ENCODE measurements at regions not wholly inside any gene's neighbourhood (a gene's known extent, or its start where the extent isn't known, plus 50 kb on each side); places are given as distances from the start of the nearest gene placed in this dataset.

DNA sequence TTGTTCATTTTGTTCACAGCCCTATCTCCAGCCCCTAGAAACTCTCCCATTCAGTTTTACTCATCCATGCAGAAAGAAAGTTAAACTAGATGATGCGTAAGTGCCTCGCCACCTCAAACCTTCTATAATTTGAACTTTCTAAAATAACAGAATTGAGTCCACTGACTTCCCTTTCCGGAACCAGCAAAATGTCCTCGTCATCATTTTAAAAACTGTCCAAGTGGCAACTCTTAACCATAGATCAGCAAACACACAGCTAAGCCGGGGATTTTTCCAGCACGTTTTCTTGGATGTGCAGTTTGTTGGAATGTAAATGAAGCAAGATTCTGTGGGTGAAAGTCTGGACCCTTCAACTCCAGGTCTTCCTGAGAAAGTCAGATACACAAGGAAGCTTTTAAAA lies 369.7 kb upstream of the ERCC4 start:
- DNase-seq (ENCODE audit: low read depth) = no peak

DNA sequence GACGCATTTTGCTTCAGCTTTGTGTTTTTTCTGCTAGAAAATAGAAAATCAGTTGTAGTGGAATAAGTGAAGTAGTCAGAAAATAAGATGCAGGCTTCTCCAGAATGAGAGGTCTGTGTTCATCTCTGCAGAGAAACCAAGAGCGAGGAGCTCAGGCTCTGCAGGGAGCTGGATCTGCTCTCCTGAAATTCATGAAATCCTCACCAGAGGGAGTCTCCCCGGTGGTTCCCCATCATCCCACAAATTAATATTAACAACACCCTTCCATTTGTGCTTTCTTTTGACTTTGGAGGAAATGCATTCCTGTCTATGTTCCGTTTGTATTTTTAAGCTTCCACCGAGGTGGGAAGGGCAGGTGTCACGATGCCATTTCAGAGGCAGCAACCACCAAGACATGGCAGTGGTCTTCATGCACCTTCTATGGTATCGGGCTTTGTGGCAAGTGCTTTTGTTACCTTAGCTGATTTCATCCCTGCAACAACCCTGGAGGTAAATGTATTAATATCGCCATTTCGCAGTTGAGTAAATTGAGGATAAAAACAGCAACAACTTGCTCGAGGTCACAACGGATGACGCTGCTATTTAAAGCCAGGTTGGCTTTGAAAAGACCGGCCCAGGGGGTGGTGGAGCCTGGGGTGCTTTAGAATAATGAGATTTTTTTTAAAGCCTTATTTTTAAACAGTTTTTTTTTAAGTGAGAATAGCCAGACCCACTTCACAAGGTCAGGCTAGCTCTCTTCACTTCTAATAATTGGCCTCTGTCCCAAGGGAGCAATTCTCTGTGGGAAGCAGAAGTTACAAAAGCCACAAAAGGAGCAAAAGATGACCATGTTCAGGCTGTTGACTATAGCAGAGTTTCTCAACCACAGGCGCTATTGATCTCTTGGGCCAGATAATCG lies 367.6 kb upstream of the ERCC4 start:
- DNase-seq (ENCODE audit: low read depth) = no peak

GRCh38 chr16:13552960-13553257 lies 367.0 kb upstream of the ERCC4 start:
- DNase-seq (ENCODE audit: low read depth) = no peak

DNA sequence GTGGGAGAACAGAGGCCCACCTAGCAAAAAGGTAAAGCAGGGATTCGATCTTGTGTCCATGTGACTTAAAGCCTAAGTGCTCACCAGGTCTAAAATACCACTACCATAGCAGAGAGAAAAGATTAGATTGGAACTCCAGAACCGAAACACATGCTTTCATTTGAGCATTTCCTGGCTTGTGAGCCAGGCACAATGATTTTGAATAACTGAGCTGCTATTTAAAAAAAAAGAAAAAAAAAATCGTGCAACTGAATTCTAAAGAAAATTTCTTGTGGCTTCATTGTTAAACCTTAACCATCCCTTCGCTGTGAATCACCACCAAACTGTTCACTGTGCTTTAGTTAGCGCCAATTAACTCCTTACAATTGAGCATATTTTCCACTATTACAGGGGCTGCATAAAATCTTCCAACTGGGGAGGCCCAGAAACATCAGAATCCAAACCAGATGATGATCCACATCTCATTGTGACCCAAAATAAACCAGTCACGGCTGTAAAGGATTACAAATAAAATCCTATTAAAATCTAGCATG lies 366.4 kb upstream of the ERCC4 start:
- DNase-seq (ENCODE audit: low read depth) = no peak

- no peak for DNase-seq (ENCODE audit: low read depth)
Observed at GRCh38 chr16:13554005-13554404, 365.9 kb upstream of the ERCC4 start.

- no peak for DNase-seq (ENCODE audit: low read depth)
Observed at GRCh38 chr16:13554643-13555042, 365.3 kb upstream of the ERCC4 start.

DNA sequence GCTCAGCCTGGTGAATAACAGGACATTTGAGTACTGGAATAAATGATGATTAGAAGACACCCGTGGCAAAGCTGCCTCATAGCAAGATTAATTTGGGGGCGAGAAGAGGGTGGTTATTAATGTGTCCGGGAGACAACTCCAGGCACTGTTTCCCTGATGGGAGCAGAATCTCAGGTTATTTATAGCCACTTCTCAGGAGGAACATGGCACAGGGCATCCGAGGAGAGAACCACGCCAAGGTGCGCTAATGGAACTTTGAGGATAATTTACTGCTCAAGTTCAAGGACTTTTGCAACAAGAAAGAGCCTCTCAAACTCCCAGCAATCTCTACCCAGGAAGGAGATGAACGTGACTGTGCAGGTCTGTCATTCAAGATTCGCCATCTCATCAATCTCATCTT lies 362.5 kb upstream of the ERCC4 start:
- DNase-seq (ENCODE audit: low read depth) = no peak

- DNase-seq (ENCODE audit: low read depth) = no peak
Observed at GRCh38 chr16:13558752-13559151, 361.2 kb upstream of the ERCC4 start.

GRCh38 chr16:13559624-13560023 lies 360.3 kb upstream of the ERCC4 start:
- DNase-seq (ENCODE audit: low read depth) = no peak

DNA sequence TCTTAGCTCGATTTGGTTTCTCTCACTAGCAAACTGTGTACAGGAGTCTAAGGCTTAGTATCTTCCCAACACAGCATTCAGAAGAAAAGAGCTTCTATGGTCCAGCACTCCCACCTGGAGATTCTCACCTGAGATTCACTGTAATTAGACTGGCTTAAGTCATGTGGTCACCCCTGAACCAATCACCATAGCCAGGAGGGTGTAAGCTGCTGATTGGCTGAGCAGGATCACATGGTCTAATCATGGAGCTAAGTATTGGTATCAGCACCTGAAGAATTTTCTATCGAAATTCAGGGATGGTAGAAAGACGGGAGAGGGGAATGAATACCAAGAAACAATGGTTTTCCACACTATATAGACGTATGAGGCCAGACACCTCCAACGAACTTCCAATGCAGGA lies 359.8 kb upstream of the ERCC4 start:
- DNase-seq (ENCODE audit: low read depth) = no peak

GRCh38 chr16:13561291-13562070 lies 358.5 kb upstream of the ERCC4 start:
- no peak for DNase-seq (ENCODE audit: low read depth)

GRCh38 chr16:13568803-13569202 lies 351.2 kb upstream of the ERCC4 start:
- DNase-seq (ENCODE audit: low read depth) = no peak

DNA sequence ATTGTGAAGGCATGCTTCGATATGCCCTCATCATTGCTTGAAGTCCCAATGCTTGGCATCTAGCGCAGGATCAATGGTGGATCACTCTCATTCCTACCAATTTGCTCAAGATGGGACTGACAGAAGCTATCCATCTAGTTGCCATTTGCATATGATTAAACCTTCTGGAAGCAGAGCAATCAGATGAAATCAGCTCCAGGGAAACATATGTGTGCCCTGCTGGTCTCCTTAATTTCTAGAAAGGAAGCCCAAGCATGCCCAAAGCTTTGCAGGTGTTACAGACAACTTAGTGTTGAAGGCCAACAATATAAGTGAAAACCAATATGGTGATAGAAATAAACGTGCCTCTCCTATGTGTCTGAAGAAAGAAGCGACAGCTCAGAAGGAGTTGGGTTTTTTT lies 350.0 kb upstream of the ERCC4 start:
- DNase-seq (ENCODE audit: low read depth) = no peak

DNA sequence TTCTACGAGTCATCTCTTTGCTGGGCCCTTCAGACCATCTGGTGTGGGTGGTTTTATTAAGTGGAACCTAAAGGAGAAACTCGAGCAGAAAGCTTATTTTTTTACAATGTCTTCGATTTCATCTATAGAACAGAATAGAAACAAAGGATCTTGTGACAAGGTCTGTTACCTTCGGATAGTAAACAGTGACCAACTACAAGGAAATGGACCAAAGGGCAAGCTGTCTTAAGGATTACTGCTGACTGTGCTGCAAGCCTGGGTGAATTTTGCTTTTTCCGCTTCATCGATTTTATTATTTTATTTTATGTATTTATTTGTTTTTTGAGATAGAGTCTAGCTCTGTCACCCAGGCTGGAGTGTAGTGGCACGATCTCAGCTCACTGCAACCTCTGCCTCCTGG lies 348.9 kb upstream of the ERCC4 start:
- DNase-seq (ENCODE audit: low read depth) = no peak

GRCh38 chr16:13573903-13574302 lies 346.1 kb upstream of the ERCC4 start:
- DNase-seq (ENCODE audit: low read depth) = no peak

DNA sequence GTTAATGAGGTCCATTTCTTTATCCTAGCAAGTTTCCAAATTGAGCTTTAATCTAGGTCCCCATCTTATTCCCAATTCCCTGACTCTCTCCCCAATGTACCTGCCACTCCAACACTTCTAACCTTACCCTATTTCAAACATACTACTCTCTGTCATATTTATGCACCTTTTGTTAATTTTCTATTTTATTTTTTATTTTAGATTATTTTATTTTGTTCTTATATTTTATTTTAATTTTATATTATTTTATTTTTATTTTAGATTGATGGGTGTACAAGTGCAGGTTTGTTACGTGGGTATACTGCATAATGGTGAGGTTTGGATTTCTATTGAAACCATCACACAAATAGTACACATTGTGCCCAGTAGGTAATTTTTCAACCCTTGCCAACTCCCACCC lies 333.9 kb upstream of the ERCC4 start:
- DNase-seq (ENCODE audit: low read depth) = no peak

DNA sequence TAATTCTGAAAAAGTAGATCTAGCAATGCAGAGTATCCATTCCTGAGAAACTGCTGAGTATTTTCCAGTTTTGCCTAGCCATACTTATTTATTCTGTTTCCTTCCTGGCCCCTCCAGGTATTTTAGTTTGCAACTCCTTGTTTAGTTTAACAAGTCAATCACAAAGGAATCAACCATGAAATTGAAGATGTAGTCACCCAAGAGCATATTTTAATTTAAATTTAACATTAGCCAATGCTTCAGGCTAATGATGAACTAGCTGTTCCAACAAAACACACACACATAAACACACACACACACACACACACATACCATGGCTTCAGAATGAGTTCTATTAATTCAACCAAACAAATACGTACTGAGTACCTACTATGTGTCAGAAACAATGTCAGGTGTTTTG lies 332.8 kb upstream of the ERCC4 start:
- no peak for DNase-seq (ENCODE audit: low read depth)

DNA sequence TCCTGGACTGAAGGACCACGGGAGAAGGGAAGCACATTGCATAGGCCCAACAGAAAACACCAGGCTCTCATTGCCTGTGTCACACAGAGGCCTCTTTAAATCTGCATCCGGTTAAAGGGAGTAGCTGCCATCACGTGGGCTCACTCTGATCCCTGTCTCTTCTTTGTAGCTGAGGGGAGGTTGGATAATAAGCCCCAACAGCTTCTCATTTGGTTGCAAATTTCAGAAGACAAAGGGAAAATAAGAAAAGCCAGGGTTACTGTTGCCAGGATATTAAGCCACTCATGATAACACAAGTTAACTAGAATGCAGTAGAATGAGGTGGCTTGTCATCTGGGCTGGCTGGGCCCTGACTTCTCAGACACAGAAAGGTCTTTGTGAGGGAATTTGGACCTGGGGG lies 325.1 kb upstream of the ERCC4 start:
- DNase-seq (ENCODE audit: low read depth) = no peak

- no peak for DNase-seq (ENCODE audit: low read depth)
Observed at GRCh38 chr16:13606804-13607203, 313.1 kb upstream of the ERCC4 start.

DNA sequence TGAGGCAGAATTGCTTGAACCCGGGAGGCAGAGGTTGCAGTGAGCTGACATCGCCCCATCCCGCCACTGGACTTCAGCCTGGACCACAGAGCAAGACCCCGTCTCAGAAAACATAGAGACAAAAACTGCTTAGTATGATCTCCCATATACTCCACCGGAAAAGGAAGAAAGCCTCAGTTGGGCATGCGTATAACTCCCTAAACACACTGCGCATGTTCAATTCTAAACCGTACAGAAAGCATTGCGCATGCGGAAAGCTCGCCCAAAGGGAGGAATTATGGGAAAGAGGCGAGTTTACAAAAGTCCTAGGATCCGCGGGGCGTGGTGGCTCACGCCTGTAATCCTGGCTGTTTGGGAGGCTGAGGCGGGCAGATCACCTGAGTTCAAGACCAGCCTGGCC lies 312.7 kb upstream of the ERCC4 start:
- no peak for DNase-seq (ENCODE audit: low read depth)

DNA sequence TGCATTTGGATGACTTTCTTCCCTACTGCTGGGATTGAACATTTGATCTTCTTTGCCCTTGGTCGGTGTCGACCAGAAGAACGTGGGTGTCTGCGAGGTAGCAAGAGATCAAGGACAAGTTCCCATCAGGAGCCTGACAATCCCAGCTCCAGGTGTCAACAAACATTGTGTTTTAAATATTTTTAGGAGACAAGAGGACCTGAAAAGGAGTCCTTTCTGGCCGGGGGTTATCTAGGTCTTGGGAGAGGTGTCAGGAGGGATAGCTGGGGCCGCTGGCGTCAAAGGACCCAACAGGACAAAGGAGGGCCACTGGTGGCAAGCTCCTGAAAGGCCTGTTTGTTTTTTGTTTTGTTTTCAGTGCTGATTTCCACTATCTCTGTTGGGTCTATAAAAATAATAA lies 308.4 kb upstream of the ERCC4 start:
- no peak for DNase-seq (ENCODE audit: low read depth)

DNA sequence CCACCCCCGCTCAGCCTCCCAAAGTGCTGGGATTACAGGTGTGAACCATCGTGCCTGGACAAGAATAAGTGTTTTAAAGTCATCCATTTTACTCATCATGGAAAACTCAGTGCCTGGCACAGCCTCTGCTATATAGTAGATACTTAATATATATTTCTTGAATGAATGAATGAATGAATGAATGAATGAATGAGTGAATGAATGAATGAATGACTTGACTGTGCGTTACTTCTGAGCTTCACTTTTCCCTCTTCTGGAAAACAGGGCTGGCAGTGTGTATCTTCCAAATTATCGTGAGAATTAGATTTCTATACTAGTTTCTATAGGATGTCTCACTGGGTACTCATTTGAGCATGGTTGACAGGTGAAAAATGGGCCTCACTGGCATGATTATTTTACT lies 307.3 kb upstream of the ERCC4 start:
- no peak for DNase-seq (ENCODE audit: low read depth)

- DNase-seq (ENCODE audit: low read depth) = no peak
Observed at GRCh38 chr16:13613165-13613564, 306.8 kb upstream of the ERCC4 start.

Measured in LHCN-M2 (cell line).